RCC 7860 (cell line): ENCODE measurements at regions not wholly inside any gene's neighbourhood (a gene's known extent, or its start where the extent isn't known, plus 50 kb on each side); places are given as distances from the start of the nearest gene placed in this dataset.
"Not testable (repeated sequence)": the region's sequence is repeated elsewhere in the genome, so short reads cannot be mapped to it uniquely, and the experiment has no call there.

Source experiments
- DNase-seq: peaks from one replicate; pipeline ENCODE4 v3.0.0-alpha.2; 2015; ENCODE audit warnings: low spot score
- FAIRE-seq: peaks from 2 replicates; lab custom pipeline; 2012; peaks lifted over from hg19 to GRCh38; lab: Jason Lieb, UNC

DNA sequence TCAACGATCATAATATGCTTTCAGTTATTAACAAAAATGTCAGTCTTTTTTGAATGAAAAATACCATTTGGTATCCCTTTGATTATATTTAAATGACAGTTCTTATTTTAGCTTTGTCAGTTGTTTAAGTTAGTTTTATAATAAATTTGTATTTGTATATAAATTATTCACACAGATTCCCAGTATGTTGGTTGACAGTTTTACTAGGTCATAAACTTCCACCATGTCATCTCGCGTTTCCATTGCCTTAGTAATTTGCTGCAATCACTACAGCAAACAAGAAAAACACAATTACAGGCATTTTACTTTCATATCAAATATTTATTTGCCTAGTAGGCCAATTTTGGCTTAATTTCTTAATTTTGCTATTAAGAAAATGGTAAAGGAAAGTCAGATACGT, 109.6 kb upstream of the ANK2 start:
- no peak for FAIRE-seq
- no peak for DNase-seq

DNA sequence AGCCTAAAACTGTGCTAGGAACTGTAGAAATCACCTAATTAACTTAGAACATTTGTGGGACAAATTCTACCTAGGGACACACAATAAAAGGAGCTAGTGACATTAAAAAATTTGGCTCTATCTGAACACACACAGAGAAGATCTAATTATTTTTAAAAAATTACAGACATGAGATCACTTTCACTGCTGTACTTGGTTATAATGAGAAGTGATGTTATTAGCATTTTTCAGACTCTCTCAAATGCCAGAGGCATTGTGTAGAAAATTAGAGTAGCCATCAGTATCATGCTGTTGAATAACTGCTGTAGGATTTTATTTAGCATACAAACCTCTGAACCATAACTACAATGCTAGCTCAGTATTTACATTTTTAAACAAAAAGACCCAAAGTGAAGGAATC, 109.1 kb upstream of the ANK2 start:
- no peak for FAIRE-seq

DNA sequence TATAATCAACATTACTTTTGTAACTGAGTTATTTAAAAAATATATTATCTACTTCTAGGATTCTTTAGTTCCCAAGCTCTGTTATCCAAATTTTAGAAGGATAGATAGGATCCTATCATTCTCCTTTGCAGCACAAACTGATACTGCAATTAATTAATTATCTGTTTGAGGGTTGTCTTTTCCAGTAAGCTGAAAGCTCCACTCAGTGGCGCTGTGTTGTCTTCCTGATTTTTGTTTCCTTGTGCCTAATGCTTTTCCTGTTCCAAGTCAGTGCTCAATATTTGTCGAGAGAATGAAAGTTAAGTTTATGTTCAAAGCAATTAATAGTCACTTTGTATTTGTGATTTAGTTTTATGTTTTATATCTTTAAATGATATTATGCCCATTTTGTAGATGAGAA, 107.4 kb upstream of the ANK2 start:
- DNase-seq (no peak), FAIRE-seq (no peak)

More for the DNA sequence above, 109.1 kb upstream of the ANK2 start:
- DNase-seq, result no peak

DNA sequence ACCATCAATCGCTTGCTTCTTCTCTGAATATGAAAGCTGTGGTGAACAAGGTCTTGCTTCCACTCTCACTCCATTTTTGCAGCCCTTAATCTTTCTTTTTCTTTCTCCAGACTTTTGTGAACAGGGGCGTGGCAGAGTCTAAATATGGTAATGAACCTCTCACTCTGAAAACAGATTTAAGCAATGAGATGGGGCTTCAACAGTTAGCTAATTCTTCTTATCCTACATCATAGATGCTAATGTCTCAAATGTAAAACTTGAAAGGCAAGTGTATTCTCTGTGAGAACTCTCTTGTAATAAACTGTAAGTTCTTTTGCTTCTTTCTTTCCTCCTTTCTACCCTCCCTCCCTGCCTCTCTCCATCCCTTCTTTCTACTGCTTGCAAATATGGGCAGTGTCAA, 106.5 kb upstream of the ANK2 start:
- DNase-seq, result no peak
- no peak for FAIRE-seq

DNA sequence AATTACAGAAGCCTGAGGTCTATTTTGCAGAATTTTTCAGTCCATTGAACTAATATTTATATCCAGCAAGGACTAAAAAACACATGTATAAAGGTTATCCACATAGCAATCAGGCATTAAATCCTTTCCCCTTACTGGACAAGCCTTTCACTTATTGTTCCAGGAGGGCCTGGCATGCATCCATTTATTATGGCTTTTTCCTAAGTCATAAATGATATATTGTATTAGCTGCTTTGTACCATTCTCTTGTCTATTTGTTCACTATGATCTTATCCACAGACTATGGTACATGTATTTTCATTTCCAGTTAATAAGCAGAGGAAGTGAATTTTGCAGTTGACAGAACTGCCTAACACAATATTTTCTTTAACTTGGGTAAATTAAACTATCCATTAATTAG, 105.4 kb upstream of the ANK2 start:
- FAIRE-seq, result no peak
- DNase-seq, result no peak

DNA sequence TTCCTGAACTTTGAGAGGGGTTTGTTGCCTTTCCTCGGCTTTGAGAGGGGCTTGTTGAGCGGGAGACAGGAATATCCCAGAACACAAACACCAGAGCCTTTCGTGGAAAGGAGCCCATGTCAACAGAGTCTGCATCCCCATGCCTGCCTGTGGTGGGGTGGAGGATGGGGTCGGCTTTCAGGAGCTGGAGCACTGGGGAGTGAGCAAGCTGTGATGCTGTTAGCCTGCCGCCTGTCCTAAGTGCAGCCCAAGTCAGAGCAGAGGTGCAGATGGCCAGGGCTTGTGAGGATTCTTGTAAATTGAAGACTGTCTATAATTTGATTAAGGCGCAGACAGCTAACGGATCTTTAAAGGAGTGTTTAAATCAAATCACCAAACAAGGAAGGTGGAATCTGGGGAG, 103.3 kb upstream of the ANK2 start:
- DNase-seq, result no peak
- FAIRE-seq, result no peak

DNA sequence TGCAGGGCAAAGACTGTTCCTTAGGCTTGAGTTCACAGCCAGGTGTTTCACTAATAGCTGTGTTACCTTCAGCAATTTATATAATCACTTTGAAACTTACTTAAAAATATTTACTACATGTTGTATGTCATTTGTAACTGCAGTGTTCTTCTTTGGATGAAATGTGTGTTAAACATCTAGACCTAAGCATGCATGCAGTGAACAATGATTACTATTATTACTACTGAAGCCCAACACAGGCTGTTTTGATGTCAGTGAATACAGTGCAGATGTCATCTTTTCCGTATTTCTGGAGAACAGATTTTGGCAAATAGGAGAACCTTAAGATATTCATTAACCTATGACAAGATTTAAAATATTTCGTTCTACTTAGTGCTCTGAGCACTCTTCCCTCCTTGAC, 101.8 kb upstream of the ANK2 start:
- DNase-seq (no peak), FAIRE-seq (no peak)

DNA sequence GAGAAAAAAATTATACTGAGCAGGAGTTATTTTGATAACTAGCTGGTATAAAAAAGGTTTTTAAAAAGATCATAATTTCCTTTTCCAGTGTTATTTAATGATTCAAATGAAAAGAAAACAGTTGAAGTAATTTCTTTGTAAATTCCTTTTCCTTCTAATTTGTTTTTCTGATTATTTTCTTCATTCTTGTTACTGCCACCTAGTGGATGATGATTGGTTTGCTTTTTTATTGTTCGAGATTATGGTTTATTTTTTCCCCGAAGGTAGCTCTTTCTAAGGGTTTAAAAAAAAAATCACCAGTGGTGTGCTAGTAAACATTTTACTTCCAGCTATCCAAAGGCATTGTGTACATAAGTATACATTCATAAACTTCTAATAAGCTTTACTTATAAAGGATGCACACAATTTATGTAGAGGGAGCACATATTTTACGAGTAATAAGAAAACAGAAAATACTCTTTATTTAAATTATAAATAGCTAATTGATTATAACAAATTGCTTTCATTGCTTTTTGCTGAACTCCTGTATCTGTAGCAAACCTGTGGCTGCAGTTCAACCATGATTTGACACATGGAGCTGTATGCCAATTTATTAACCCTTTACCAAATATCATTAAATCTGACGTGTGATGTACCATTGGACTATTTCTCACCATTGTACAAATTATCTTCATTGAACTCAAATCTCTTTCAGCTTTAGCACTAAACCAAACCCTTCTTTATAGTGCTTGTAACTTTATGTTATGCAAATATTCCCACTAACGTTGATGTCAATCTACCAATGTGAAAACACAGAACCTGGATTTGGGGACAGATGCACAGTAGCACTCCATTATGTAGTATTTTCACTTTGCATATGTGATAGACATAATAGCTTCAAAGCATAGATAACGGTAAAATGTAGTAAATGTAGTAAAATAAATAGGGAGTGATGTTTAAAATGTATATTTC, 97.8 kb upstream of the ANK2 start:
- peak; percentile 9 for DNase-seq
- FAIRE-seq, result peak; percentile 74

DNA sequence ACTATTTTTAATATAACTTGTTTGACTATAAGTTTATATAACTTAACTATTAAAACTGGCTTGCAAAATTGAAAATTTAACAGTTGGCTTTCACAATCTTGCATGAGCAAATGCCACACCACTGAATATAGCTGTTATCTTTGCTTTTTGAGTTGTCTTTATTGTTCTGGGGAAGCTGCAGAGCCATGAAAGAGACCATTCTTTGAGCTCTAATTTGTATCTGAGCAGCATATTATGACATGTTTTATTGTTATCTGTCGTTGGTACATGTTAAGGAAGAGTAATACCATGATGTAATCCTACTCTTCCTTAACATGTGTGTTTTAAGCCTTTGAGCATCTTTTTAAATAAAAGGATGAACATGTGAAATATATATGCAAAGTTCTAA, 97.1 kb upstream of the ANK2 start:
- DNase-seq (no peak), FAIRE-seq (no peak)

DNA sequence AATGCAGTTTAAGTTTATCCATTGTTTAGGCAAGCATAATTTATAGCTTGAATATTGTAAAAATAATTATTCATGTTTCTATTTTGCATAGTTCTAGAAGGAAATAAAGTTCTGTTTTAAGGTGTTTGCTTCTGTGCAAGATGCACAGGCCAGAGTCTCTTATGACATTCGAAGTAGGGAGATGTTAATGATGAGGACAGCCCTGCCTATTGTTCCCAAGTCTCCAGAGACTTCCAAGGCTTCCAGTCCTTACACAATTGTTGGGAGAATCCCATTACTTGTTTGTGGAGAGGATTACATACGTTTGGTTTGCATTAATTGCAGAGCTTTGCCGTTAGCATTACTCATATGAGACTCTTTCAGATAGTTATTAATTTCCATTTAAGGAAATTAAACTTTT, 96.2 kb upstream of the ANK2 start:
- no peak for DNase-seq
- no peak for FAIRE-seq

DNA sequence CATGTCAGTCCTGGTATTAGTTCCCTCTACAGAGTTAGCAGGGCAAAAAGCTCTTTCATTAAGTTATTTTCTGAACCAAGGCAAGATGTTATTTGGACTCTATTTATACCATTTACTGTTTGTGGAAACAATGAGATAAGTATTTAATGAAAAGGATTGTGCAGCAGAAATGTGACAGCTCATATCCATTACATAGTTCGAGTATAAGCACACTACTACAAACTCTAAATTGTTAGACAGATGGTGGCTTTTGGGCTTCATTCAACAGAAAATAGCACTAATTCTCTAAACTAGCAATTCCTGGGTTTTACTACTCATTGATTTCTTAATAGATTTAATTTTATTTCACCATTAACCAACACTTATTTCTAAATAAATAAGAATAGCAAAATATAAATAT, 95.2 kb upstream of the ANK2 start:
- DNase-seq, result no peak
- FAIRE-seq, result no peak

DNA sequence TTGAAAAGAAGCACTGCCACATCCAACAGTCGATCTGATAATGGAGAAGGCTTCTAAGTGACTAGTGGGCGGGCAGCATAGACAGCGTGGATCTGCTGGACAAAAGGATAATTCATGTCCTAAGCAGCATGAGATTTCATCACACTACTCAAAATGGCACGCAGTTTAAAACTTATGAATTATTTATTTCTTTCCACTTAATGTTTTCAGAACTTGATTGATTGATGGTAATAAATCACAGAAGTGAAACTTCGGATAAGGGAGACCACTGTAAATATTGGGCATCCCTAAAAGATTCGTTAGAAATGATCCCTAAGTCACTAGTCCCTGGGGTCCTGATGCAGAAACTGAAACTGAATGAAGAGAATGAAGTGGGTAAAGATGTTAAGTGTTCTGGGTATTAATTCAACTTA, 93.0 kb upstream of the ANK2 start:
- DNase-seq, result no peak
- no peak for FAIRE-seq

DNA sequence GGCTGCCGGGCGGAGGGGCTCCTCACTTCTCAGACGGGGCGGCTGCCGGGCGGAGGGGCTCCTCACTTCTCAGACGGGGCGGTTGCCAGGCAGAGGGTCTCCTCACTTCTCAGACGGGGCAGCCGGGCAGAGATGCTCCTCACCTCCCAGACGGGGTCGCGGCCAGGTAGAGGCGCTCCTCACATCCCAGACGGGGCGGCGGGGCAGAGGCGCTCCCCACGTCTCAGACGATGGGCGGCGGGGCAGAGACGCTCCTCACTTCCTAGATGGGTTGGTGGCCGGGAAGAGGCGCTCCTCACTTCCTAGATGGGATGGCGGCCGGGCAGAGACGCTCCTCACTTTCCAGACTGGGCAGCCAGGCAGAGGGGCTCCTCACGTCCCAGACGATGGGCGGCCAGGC, 91.7 kb upstream of the ANK2 start:
- not testable (repeated sequence) for DNase-seq, FAIRE-seq

DNA sequence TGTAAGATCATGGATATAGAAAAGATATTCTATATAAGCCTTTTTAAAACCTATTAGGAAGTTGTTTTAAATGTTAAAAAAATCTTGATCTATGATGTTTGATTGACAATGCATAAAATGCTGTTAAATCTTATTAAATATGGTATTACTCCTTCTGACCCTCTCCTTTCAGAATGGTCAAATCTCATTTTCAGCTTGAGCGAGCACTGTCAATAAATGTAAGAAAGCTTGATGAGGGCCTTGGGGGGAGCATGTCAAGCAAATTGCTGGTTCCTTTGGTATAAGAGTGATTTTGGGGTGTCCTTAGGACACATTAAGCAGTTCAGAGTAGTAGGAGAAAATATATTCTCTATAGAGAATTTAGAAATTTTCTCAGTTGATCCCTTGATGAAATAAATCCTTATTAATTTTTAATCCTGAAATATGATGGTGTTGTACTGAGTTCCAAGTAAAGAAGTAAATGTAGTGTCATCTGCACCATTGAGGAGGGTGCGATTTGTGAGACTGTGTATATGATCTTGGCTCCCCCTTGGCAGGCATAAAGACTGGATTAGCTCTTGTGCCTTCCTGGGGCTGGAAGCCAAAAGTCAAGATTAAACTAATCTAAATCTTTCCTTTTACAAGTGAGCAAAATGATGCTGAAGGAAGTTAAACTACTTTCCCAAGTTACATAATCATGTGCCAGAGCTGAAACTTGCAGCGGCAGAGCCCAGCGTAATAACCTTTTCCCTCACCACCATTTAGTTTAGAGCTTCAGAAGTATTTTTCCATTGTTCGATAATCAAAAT, 82.6 kb upstream of the ANK2 start:
- DNase-seq (no peak), FAIRE-seq (no peak)

DNA sequence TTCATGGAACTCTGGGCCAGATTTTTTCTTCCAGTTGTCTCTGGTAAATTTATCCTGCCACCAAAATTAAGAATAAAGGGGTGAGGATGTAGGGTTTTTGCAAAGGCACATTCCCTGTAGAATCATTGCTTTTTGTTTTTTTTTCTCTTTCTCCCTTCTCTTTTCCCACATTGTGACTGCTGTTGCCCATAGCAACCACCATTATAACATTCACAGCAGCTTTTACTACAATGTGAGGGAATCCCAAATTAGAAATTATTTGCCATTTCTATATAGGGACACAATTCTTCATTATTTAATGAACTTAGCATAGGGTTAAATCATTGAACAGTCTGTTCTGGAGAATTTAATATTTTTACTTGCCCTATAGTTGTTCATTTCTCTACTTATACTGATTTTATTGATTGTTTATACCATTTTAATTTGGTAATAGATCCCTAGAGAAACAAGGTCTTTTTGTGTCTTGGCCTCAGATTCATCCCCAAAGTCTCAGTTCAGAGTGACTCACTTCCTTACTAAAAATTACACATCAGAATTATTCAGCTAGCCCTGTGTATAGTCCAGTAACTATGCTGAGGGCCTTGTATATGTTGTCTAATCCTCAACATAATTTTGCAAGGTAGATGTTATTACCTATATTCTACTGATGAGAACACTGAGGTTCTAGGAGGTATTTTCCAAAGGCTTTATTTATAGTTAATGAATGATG, 80.8 kb upstream of the ANK2 start:
- no peak for FAIRE-seq
- DNase-seq, result no peak

DNA sequence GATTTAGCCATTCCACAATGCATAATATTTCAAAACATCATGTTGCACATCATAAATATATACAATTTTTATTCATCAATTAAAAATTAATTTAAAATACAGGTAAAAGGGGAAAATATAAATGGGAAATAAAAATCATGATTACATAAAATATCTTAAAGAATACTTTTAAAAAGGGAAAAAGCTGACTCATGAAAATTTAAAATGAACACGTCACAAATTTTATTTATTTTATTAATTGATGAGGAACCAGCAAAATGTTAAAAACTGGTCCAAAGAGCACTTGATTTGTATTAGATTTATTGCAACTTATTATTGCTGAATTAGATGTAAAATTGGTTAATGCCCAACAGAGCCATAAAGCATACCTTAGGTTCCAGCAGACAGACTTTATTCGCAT, 78.5 kb upstream of the ANK2 start:
- FAIRE-seq (no peak), DNase-seq (no peak)

DNA sequence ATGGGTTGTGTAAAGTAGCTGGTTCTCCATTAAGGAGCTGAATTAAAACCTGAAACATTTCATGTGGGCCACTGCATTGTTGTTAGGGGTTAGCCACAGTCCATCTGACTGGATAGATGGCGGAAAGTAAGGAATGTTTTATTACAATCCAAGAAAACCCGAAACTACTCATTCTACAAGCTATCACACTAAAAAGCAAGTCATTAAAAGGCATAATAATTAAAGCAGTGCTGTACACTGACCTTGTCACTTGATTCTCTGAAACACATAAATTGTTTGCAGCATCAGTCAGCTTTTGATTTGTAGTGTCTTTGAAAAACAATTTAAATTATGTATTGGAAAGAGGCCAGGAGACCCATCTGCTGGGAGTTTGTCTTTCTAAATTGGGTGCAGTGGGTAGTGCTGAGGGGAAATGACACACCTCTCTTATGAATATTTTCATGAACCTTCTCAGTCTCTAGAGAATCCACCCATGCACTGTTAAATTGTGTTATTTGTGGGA, 75.7 kb upstream of the ANK2 start:
- FAIRE-seq, result no peak

DNA sequence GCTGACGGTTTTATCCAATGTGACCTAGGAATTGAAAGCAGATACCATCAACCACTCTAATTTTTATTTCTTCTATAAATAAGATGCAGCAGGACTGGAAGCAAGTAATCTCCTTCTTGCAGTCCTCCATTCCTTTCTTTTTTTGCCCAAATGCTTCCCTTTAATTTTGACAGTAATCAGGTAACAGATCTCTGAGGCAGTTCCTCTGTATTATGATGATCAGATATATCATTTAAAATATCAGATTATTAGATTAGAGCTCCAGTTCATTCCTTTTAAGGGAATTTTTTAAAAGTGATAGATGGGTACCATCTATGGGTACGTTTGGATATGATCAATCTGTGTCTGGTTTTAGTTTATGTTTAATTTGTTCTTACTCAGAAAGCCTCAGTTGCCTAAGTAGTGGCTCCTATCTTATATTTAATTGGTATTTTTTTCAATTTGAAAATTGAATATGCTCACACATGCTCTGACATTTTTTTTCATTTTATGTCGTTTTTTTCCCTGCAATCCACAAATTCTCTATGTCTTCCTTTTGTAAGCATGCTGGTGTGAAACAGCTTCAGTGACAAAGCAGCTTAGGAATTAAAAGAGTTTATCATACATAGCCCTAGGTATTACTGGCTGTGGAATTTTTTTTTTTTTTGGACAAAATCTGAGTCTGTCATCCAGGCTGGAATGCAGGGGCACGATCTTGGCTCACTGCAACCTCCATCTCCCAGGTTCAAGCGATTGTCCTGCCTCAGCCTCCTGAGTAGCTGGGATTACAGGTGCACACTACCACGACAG, 73.7 kb upstream of the ANK2 start:
- DNase-seq (no peak), FAIRE-seq (no peak)

More for the DNA sequence above, 75.7 kb upstream of the ANK2 start:
- DNase-seq, result no peak

DNA sequence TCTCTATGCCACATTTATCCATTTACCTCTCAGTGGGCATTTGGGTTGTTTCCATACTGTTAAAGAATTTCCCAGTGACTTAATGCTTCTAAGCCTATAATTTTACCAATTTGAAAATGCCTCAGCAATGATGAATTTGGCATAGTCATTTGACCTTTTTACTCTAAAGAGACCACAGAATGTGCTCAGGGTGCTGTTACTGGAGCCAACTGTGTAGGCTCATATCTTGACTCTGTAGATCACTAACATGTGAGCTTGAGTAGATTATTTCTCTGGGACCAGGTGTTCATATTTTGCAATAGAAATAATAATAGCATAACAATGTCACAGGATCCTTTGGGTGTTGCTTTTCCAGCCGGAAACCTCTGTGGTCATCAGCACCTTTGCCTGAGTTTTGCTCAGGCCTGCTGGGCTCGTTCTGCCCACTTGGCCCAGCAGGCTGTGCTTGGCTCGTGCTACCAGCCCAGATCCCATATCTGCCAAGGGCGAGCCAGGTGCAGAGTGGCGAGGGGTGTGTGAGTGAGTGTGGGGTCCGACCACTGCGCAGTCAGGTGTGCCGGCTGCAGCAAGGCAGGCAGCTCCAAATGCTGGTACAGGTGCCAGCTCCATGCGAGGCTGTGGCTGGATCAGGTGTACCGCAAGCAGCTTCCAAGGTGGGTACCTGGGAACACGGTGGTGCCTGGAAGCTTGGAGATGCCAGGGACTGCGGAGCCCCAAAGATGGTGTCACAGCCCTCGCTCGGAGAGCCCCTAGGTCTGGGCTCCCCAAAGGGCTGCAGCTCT, 70.6 kb upstream of the ANK2 start:
- FAIRE-seq, result no peak
- no peak for DNase-seq
